HTR-8/SVneo (cell line): ENCODE measurements at regions not wholly inside any gene's neighbourhood (a gene's known extent, or its start where the extent isn't known, plus 50 kb on each side); places are given as distances from the start of the nearest gene placed in this dataset.

Source experiments
- DNase-seq: peaks from one replicate; pipeline ENCODE4 v3.0.0; 2011; ENCODE audit warnings: low spot score, mixed read lengths; ENCODE audit not compliant: insufficient read length
- FAIRE-seq: peaks from 2 replicates; lab custom pipeline; 2011; peaks lifted over from hg19 to GRCh38; lab: Jason Lieb, UNC

DNA sequence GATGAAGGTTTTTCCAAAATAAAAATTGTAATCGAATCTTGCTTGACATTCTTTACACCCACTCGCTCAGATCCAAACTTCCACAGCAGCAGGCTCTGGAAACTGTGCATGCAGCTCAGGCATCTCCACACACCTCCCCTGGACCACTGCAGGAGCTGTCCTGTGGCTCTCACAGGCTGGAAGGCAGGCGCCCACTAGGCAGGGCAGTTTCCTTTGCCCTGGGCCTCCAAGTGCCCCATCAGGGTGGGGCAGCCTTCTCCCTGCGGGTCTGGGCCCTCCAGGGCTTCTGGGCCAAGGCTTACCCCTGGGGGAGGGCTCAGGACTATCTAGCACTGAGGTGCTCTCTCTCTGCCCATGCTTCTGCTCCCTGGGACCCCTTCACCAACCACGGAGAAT is 114.5 kb upstream of the RPL38 start:
- FAIRE-seq (no peak), DNase-seq (no peak)

DNA sequence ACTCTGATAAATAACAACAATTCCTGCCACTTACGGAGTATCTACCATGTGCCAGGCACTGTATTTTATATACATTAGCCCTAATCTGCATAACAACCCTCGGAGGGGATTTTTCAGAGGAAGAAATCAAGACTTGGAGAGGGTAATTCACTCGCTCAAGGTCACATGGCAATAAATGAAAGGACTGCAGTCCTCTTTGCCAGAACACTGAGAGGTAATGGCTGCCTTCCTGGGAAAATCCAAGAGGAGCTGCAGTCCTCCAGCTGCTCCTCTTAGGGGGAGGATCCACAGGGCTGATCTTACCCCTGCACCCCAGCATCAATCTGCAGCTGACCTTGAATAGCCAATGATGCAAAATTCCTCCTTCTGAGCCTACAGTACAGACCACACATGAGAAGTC is 114.1 kb upstream of the RPL38 start:
- no peak for FAIRE-seq

DNA sequence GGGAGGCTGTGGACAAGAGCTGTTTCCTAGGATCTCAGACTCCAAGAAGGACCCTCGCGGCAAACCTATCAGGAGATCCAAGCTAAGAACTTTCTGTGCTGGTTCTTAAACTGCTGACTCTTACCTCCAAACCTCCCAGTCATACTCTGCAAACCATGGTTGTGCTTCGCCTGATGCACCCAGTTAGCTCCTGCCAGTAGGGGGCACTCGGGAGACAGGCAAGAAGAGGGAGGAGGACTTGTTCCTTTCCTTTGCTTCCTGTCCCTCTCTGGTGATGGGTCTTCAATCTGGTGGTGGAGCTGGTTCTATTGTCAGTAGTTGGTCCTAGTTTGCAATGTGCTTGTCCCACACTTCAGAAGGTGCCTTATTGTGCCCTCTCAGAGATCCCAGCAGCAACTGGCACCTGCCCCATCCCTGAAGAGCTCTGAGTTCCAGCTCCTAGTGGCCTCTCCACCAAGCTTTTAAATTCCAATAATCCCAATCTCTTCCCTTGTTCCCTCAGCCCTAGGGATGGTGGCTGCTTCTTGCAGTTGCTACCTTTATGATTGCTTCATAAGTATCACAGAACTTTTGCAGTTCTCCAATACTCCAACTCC is 113.5 kb upstream of the RPL38 start:
- FAIRE-seq (no peak), DNase-seq (no peak)

More for the DNA sequence above, 114.1 kb upstream of the RPL38 start:
- no peak for DNase-seq

DNA sequence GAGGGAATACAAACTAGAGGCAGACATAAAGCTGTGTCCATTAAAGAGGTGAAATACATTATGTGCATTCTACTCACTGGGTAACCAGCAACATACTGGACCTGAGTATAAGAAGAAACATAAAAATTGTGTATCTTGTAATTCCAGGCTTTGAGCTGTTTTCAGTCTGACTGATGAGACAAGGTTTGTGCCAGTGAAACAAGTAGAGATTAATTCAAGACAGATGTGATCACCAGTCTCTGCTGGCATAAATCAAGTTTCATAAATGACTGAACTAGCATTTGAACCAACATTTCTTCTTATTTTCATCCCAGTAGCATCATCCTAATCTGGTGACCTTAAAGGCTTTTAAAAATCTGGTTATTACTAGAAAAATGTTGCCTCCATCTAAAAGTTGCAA is 108.8 kb upstream of the RPL38 start:
- FAIRE-seq, result no peak

DNA sequence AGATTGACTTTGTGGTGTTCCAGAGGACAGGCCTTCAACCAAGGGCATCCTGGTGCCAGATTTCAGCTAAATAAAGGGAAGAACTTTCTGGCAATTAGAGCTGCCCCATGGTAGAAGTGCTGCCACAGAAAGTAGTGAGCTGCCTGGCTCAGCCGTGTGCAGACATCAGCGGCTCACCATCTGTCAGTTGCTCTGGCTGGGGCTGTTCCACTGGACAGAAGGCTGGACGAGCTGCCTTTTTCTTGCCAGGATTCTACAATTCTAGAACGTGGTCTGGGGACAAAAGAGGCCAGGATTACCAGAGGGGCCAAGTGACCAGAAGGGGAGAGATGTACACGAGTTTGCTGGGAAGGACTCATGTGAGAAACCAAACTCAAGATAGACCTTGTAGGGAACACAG is 107.0 kb upstream of the RPL38 start:
- DNase-seq (no peak), FAIRE-seq (no peak)

More for the DNA sequence above, 108.8 kb upstream of the RPL38 start:
- DNase-seq, result no peak

DNA sequence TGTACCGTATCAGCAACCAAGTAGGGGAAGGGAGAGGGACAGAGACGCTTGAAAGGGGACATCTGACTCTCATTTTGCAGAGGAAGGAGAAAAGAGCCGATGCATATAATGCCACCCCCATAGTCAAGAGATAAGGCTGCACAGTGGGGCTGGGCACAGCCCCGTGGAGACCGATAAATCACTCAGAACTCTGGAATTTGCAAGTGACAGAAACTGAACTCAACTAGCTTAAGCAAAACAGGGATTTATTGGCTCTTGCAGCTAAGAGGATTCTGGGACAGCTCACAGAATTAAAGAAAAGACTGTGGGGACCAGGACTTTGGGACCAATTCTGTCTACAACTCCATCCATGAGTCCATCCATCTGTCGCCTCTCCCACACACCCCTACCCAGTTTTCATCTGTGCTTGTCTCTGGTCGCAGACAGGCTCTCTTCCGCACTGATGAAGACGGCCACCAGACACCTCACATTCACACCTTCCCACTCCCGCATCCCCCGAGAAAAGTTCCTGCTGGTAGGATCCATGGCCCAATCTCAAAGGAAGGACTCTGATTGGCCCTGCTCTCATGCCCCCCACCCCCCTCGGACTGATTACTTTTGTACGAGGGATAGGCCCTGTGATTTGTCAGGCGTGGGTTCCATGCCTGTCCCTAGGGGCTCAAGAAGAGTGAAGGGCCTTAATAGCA is 105.9 kb upstream of the RPL38 start:
- no peak for FAIRE-seq
- DNase-seq, result no peak

DNA sequence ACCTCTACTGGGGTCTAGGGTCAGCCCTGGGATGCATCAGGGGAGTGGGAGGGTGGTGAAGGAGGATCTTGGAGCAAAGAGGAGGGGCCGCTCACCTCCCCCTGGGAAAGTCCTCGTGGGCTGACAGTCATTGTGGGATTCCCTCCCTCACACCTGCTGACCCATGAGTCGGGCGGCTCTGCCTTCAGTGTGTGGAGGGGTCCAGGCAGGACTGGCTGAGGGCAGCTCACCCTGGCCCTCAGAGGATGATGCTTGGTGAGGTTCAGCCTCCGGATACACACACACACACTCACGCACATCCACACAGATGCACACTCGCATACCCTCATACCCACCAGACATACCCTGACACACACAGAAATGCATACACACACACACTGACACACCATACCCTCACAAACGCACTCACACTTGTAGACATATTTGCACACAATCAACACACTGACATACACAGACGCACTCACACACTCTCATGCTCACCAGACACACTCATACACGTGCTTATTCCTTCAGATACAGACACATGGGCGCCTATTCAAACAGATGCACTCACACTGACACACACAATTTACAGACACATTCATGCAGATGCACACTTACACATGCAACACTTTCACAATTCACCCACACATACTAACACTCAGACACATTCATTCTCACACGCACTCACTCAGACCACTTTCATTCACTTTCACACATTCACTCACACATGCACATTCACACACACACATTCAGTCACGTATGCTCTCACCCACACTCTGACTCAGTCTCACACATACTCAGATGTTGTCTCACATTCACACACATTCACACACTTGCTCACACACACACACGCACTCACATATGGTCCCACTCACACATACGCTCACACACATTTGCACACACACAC is 105.1 kb upstream of the RPL38 start:
- no peak for DNase-seq
- peak; percentile 85 for FAIRE-seq

DNA sequence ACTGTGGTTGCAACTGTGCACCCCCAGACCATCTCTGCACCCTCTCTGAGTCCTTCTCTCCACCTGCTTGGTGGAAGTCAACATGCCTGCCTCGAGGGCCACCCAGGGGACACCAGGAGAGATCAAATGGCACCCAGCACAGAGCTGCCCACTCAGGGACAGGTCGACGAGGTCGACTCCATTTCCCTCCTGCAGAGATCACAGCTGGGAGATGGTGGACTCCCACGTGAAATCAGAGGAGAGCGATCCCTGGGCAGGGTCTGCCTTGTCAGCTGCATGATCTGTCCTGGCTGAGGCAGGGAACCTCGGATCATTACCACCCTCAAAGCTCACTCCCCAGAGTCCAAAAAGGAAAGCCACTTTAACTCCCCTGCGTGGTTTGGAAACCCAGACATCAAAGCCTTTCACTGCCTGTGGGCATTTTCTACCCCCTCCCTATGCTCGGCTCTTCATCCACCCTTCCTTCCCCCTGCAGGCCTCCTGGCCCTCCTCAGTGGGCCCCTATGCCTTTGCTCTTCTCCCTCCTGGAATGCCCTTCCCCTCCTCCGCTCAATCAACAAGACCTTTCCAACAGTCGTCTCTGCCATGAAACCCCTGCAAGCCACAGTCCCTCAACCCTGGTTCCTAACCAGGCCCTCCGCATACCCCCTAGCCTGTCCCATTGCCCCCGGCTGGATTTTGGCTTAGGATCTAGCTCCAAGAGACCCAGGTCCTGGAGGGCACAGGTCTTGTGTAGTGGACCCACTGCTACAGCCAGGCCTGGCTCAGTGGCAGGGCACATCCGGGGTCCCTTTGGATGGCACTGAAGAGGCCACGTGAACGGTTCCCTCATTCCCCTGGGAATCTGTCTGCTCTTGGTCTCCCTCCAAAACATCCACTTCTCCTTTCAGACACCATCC is 103.8 kb upstream of the RPL38 start:
- no peak for FAIRE-seq
- DNase-seq, result no peak

DNA sequence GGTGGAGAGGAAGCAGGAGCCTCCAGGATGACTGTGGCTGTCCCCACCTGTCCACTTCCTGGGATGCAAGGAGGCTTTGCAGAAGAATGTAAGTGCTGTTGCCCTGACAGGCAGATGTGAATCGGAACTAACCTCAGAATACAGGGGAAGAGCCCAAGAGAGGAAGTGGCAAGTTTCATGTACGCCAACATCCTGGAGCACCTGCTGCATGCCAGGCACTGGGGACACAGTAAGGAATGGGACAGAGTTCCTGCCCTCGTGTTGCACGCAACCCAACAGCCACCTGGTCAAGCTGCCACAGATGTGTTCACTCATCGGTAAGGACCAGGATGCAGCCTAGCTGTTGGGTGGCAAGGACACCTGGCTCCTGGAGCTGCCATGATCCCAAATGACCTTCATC is 98.6 kb upstream of the RPL38 start:
- no peak for FAIRE-seq

DNA sequence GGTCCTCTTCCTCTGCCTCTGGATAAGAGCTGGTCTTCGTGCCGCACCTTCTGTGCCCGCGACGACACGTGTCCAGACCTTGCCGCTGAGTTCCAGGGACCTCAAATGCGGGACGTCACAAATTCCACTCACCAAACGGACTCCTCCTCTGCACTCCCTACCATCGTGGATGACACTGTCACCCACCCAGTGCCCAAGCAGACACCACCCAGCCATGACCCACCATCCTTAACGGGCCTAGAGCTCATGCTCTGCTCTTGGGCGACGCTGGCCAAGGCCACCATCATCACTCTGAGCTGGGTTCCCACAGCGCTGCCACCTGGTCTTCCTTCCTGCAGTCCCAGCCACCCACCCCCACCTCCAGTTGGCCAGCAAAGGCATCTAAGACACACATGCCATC is 96.4 kb upstream of the RPL38 start:
- DNase-seq (no peak), FAIRE-seq (no peak)

More for the DNA sequence above, 98.6 kb upstream of the RPL38 start:
- DNase-seq, result no peak

DNA sequence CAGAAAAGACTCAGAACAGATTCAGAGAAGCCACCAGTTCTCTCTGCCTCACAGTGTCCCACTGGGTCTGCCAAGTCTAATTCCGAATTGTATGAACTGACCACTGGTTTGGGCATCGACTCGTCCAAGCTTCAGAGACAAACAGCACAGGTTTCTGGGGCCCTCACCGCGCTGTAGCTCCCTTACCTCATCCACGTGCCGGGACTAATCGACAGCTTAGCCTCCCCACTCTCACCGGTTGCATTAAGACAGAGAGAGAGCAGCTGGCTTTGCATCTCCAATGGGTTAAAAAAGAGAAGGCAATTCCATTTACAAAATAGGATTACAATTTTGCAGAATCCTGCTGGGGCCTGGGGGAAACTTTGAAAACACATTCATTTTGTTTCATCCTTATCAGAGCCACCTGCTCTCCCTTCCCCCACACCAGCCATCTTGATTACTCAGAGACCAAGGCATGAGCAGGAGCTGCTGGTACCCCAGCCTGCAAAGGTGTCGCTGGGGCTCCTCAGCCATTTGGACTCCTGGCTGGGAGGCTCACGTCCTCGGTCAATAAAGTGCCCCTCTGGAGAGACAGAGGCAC is 95.3 kb upstream of the RPL38 start:
- no peak for FAIRE-seq
- DNase-seq, result no peak

DNA sequence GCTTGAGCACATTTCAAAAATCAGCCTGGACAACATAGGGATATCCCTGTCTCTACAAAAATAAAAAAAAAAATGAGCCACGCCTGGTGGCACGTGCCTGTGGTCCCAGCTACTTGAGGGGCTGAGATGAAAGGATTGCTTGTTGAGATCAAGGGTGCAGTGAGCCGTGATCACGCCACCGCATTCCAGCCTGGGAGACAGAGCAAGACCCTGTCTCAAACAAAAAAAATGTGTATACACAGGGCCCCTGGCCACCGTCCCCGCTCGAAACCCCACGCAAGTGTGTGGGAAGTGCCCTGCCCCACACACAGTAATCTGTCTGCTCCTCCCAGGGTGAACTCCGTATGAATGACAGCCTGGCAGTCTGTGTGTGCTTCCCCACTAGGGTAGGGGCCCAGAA is 93.0 kb upstream of the RPL38 start:
- FAIRE-seq (no peak), DNase-seq (no peak)

DNA sequence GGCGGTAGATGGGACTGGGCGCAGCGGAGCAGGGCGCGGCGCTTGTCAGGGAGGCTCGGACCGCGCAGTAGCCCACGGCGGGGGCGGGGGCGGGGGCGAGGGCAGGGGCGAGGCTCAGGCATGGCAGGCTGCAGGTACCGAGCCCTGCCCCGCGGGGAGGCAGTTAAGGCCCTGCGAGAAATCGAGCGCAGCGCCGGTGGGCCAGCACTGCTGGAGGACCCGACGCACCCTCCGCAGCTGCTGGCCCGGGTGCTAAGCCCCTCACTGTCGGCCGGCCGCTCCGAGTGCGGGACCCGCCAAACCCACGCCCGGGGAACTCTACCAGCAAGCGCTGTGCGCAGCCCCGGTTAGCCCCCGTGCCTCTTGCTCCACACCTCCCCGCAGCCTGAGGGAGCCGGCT is 90.2 kb upstream of the RPL38 start:
- DNase-seq, result no peak
- FAIRE-seq, result no peak

DNA sequence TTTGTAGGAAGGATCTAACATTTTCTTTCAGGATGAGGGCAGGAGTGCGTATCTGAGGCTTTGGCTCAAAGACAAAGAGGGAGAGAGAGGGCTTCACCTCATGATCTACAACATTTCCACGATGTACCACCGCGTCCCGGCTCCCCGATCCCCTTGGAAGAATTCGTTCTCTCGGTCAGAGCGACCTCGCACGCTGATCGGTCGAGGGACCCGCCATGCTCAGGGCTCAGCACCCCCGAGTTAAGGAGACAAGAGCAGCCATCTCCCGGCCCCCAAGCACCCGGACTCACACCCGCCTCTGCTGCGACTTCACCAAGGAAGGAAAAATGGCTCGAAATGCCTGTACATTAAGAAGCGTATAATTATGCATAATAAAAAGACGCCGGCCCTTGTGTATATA is 89.5 kb upstream of the RPL38 start:
- no peak for FAIRE-seq
- no peak for DNase-seq

DNA sequence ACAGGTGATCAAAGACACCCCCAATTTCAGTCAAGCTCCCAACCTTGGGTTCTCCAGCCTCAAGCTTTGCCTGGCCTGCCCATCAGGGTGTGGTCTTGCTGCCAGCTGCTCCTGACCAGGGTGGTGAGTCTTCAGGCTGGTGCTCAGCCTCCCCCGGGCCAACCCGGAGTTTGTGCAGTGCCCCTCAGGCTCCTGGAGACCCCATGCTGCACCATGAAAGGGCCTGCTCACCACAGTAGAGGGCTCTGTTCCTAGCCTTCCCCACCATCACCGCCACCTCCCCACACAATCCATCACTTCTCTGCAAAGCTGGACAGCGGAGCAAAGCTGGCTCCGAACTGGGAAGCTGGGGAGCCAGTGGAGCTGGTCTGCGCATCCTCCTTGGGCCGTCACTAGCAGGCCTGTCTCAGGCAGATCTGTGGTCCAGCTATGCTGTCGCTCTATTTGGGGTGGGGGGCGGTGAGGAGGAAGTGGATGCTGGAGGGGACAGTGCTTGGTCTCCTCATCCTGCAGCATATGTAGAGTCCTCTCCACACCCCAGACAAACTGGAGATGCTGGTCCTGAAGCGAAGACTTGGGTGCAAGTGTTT is 88.5 kb upstream of the RPL38 start:
- DNase-seq, result no peak
- FAIRE-seq, result no peak

DNA sequence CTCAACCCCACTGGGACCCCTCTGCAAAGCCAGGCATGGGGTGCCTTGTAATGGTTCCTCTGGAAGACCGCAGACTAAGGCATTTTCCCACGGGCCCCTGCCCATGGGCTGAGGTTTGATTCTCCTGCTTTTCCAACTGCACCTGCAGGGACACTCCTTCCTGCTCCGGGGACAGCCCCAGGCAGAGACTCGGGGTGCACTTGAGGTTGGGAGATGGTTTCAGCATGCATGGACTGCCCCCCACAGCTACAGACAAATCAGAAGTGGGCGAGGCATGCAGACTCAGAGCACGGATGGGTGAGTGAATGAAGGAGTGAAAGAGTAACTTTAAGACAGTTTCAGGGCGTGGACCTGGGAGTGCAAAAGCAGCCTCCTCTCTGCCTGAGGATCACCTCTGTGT is 87.9 kb upstream of the RPL38 start:
- FAIRE-seq (no peak), DNase-seq (no peak)

DNA sequence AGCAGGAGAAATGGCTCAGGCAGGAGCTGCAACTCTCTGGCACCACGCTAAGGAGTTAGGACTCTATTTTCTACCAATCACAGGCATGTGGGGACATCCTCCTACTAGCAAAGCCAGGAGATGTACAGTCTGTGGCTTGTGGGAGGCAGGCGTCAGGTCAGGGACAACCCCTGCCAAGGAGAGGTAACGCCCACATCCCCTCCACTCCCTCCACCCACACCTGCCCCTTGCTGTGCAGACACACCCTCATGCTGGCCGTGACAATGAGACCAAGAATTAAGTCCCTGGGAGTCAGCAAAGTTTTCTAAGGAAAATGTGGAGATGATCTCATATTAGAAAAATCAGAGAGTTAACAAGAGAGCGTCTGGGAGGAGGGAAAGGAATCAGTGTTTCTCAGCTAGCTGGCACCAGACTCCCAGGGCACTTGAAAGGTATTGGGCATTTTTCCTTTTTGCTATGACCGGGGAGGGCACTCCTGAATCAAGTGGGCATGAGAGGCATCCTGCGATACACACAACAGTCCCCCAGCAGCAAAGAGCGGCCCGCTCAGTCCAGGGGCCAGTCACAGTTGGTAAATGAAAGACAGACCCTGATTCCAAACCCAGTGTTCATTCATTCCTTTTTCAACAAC is 87.3 kb upstream of the RPL38 start:
- FAIRE-seq (no peak), DNase-seq (no peak)

DNA sequence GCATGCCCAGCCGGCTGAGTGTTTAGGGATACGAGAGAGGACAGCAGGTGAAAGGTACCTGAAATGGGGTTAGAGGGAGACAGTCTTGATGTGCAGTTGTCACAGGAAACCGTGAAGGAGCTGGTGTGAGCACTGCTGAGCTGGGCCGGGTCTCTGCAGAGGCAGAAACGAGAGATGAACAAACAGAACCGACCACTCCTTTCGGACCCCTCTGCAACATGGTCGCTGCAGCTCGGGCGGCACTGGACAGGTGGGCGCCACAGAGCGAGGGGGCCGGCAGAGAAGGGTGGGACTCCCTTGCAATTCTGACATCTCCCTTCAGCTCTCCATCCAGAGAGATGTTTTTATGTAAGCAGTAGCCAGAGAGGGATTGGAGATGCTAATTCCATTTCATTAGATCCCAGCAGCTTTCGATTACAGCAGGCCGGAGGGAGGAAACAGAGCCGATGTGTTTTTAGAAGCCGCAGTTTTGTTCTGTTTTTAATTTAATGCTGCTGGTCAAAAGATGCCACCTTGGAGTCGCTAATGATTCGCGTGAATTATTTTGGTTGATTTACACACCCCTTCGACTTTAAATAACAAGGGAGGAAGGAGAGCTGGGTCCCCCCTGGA is 86.3 kb upstream of the RPL38 start:
- no peak for DNase-seq
- no peak for FAIRE-seq

DNA sequence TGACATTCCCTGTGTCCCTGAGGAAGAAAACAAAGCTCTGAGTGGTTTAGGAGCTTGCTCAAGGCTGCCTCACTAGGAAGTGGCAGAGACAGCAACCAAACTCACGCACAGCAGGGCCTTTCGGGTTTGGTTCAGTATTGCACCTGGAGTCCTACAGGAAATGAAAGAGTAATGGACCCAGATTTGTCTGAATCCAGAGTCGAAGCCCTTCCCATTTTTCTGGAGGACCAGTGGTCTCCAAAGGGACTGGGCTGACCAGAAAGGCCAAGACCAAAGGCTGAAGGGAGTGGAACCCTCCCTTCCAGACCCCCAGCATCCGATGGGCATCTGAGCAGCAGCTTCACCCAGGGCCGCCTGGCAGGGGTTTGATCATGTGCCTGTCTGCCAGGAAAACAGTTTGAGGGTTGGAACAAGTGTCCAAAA is 85.5 kb upstream of the RPL38 start:
- no peak for FAIRE-seq
- DNase-seq, result no peak
